ENCODE measurements at regions not wholly inside any gene's neighbourhood (a gene's known extent, or its start where the extent isn't known, plus 50 kb on each side); places are given as distances from the start of the nearest gene placed in this dataset.

DNA sequence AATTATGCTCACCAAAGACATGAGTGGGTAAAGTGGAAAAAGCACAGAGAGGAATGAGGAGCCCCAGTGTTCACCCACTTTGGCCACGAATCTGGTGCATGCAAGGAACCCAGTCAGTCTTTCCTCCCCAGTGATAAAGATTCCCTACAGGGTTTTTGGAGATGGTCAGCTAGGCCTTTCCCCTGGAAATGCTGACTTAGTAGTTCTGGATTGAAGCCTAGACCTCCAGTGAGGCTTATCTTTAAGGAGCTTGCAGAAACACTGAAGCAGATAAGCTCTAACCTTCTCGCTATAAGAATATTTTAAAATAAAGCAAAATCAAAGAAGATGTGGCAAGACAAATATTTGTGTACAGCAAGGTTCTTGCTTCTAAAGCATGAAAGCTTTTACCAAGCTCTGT lies 178.3 kb upstream of the CCDC68 start:
- no peak for TF ChIP-seq POLR2A (IDR thresholded peaks at IDR 0.05; ENCODE audit: low read length)
- TF ChIP-seq GATA1 (IDR thresholded peaks at IDR 0.05; ENCODE audit: low read depth, low read length): no peak
- DNase-seq: no peak

DNA sequence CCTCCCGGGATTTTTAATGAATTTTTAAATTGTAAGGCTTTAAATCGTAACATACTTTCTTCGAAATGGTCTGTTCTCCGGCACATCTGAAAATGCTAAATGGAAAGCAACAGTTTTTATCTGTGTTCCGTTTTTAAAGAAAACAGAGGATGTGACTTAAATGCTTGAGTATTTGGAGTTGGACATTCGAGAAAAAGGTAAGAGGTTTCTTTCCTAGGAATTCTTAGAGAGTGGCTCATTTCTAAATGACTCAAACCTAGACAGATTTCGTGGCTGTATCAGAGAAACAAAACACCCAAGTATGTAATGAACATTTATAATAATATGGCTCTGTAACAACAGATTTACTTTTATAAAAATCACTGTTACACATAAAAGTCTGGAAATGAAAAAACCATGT lies 177.6 kb upstream of the CCDC68 start:
- TF ChIP-seq POLR2A (IDR thresholded peaks at IDR 0.05; ENCODE audit: low read length): no peak
- no peak for TF ChIP-seq GATA1 (IDR thresholded peaks at IDR 0.05; ENCODE audit: low read depth, low read length)
- DNase-seq: no peak

DNA sequence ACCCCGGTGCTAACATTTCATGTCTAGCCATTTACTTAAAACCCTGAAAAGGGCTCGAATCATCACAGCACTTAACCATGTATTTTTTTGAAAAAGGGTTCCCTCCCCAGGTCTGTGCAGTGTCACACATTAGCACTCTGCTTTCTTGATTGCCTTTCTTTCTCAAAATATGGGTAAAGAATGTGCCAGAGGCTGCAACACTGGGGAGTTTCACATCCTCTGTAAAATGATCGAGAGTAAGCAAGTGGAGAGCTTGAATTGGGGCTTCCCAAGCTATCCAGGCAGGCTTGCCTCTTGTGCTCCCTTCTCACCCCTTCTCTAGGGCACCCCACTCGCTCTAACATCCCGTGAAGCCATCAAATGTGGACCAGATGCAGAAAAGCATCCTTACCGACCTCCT lies 177.0 kb upstream of the CCDC68 start:
- TF ChIP-seq GATA1 (IDR thresholded peaks at IDR 0.05; ENCODE audit: low read depth, low read length) (no peak), POLR2A (IDR thresholded peaks at IDR 0.05; ENCODE audit: low read length) (no peak)
- no peak for DNase-seq

GRCh38 chr18:55133378-55133777 lies 174.1 kb upstream of the CCDC68 start:
- TF ChIP-seq POLR2A (IDR thresholded peaks at IDR 0.05; ENCODE audit: low read length) (no peak), GATA1 (IDR thresholded peaks at IDR 0.05; ENCODE audit: low read depth, low read length) (no peak)
- DNase-seq: no peak

- DNase-seq: no peak
- TF ChIP-seq GATA1 (IDR thresholded peaks at IDR 0.05; ENCODE audit: low read depth, low read length) (no peak), POLR2A (IDR thresholded peaks at IDR 0.05; ENCODE audit: low read length) (no peak)
These were observed 169.2 kb upstream of the CCDC68 start for GRCh38 chr18:55128437-55128836.

DNA sequence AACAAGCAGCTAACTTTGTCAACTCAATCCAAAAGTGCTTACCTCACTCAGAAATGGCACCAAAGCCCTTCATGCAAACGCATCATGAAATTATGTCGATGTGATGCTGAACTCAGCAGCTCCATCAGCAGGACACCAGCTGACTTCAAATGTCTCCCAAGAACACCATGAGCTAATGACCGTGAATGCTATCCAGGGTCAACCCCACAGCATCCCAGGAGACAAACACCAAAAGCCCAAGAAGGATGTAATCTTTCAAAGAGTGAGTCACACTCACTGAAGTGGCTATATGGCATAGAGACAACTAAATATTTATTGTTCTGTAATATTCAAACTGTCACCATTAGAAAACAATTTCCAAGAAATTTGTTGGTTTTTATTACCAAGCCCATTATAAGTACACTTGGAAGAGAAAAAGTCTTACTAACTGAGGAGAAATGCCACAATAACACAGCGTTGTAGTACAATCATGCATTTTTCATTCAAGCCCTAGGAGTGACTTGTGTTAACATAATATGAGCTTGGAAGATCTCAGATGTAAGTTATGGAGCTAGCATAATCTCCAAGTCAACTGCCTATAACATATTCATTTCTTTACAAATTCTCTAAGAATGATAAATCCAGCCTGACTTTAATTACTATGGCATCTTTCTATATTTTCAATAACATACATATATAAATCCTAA lies 165.0 kb upstream of the CCDC68 start:
- DNase-seq: no peak
- TF ChIP-seq POLR2A (IDR thresholded peaks at IDR 0.05; ENCODE audit: low read length) (no peak), GATA1 (IDR thresholded peaks at IDR 0.05; ENCODE audit: low read depth, low read length) (no peak)

DNA sequence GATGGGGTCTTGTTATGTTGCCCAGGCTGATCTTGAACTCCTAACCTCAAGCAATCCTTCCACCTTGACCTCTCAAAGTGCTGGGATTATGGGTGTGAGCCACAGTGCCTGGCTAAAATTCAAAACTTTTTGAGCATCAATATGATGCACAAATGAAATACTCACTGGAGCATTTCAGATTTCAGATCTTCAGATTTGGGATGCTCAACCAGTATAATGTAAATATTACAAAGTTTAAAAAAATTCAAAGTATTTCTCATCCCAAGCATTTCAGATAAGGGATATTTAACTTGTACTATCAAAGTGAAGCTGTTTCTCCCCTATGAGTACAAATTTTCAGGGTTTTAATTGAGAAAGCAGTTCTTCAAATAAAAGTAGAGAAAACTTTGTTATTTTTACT lies 164.1 kb upstream of the CCDC68 start:
- DNase-seq: no peak
- TF ChIP-seq GATA1 (IDR thresholded peaks at IDR 0.05; ENCODE audit: low read depth, low read length) (no peak), POLR2A (IDR thresholded peaks at IDR 0.05; ENCODE audit: low read length) (no peak)

- DNase-seq: no peak
- TF ChIP-seq POLR2A (IDR thresholded peaks at IDR 0.05; ENCODE audit: low read length): no peak
- TF ChIP-seq GATA1 (IDR thresholded peaks at IDR 0.05; ENCODE audit: low read depth, low read length): no peak
These were observed 162.3 kb upstream of the CCDC68 start for GRCh38 chr18:55121397-55122170.

DNA sequence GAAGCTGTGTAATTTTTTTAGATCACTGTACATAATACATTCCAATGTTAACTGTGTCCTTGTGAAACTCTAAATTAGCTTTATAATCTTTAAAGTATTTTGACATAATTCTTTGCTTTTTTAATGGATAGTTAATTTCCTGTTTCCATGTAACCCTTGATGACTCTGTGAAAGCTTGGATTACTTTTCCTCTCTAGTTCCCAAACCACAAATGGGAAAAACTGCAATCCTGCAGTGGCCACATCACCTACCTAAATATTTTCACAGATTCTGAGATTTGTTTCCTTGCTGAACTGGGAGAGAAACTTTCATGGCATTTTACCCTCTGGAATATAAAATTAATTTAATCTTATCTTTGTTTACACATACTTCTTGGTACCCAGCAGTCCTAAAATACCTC lies 161.6 kb upstream of the CCDC68 start:
- no peak for DNase-seq
- TF ChIP-seq POLR2A (IDR thresholded peaks at IDR 0.05; ENCODE audit: low read length) (no peak), GATA1 (IDR thresholded peaks at IDR 0.05; ENCODE audit: low read depth, low read length) (no peak)

GRCh38 chr18:55119434-55119833 lies 160.2 kb upstream of the CCDC68 start:
- DNase-seq: peak in 1 of 2 experiments; percentile 9
- TF ChIP-seq GATA1 (IDR thresholded peaks at IDR 0.05; ENCODE audit: low read depth, low read length) (no peak), POLR2A (IDR thresholded peaks at IDR 0.05; ENCODE audit: low read length) (no peak)

GRCh38 chr18:55119016-55119415 lies 159.8 kb upstream of the CCDC68 start:
- TF ChIP-seq GATA1 (IDR thresholded peaks at IDR 0.05; ENCODE audit: low read depth, low read length): no peak
- TF ChIP-seq POLR2A (IDR thresholded peaks at IDR 0.05; ENCODE audit: low read length): no peak
- DNase-seq: no peak

DNA sequence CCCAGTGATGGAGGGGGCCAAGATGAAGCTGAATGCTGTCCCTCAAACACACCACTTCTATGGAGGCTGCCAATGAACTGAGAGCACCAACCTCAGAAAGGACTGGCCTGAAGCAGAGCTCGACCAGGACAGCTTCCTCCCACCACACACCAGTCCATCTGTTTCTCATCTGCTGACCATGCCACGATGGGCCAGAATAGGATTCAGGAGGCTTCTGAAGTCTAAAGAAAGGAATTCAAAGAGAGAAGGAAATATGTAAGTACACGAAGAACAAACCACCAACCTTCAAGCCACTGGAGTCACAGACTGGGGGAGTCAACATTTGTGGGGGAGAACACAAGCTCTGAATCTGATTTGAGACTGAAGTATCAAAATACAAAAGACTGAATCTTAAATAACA lies 157.6 kb upstream of the CCDC68 start:
- TF ChIP-seq GATA1 (IDR thresholded peaks at IDR 0.05; ENCODE audit: low read depth, low read length) (no peak), POLR2A (IDR thresholded peaks at IDR 0.05; ENCODE audit: low read length) (no peak)
- no peak for DNase-seq

DNA sequence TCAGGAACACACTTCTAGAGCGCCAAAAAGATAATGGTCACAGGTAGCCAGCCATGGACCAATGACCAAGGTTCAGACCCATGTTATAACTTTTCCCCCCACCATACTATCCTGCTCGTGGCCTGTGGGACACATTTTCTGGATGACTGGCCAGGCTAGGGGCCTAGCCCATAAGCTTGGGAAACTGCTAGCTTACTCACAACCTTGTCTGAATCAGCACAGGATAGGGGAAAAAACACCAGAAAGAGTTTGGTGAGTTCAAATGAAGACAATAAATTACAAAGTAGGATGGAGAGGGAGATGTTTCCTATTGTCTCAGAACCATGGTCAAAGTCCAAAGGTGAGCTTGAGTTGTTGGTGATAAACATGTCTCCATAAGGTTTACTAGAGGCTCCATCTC lies 156.3 kb upstream of the CCDC68 start:
- TF ChIP-seq POLR2A (IDR thresholded peaks at IDR 0.05; ENCODE audit: low read length): no peak
- TF ChIP-seq GATA1 (IDR thresholded peaks at IDR 0.05; ENCODE audit: low read depth, low read length): no peak
- no peak for DNase-seq

DNA sequence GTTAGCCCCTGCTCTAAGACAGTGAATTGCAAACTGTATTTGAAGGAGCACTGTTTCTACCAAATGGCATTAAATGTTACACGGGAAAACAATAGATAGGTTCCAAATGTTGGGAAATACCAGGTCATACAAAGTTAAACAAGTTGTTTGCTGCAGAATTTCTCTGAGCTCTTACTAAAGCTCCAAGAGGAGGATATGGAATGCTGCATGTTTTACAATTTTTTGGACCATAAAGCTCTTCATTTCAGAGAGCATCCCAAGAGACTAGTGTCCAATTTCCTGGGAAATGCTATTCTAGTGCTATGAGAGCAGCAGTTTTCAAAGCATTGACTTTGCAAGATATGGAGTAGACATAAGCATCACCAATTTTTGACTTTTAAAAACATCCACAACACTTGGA lies 155.6 kb upstream of the CCDC68 start:
- TF ChIP-seq POLR2A (IDR thresholded peaks at IDR 0.05; ENCODE audit: low read length) (no peak), GATA1 (IDR thresholded peaks at IDR 0.05; ENCODE audit: low read depth, low read length) (no peak)
- DNase-seq: no peak

- TF ChIP-seq POLR2A (IDR thresholded peaks at IDR 0.05; ENCODE audit: low read length): no peak
- TF ChIP-seq GATA1 (IDR thresholded peaks at IDR 0.05; ENCODE audit: low read depth, low read length): no peak
- no peak for DNase-seq
These were observed 154.5 kb upstream of the CCDC68 start for GRCh38 chr18:55113800-55114199.
